ENCODE measurements at regions not wholly inside any gene's neighbourhood (a gene's known extent, or its start where the extent isn't known, plus 50 kb on each side); places are given as distances from the start of the nearest gene placed in this dataset.

GRCh38 chr6:169042061-169042460 lies 211.6 kb downstream of the THBS2 start:
- intact Hi-C loops (cut with DNase I; ENCODE audit: low total_unique reads), result no loop called here
- DNase-seq, result no peak
- WGBS, 5 donors, result 87 to 94% (median 88%) methylated on average over 5 of the region's 5 CpGs

GRCh38 chr6:169041078-169041477 lies 212.6 kb downstream of the THBS2 start:
- 80 to 91% (median 86%) methylated on average over 9 of the region's 9 CpGs for WGBS, 5 donors
- Histone ChIP-seq H3K4me3 (no peak overlapping the region), H3K4me1 (peaks cover 0 to 5% (median 0%) of the 10 kb centered on the region in 4 donors), H3K36me3 (no peaks in the 10 kb centered on the region), H3K9me3 (peaks cover 0 to 15% (median 7%) of the 10 kb centered on the region in 4 donors), H3K27me3 (no peaks in the 10 kb centered on the region), H3K27ac (no peak overlapping the region)
- intact Hi-C loops (cut with DNase I; ENCODE audit: low total_unique reads), result no loop called here
- no peak for DNase-seq
- TF ChIP-seq POLR2A (IDR thresholded peaks at IDR 0.05) (no peak), POLR2AphosphoS5 (IDR thresholded peaks at IDR 0.05) (no peak), CTCF (IDR thresholded peaks at IDR 0.05) (no peak), EP300 (IDR thresholded peaks at IDR 0.05) (no peak)

More at GRCh38 chr6:169042061-169042460, 211.6 kb downstream of the THBS2 start:
- Histone ChIP-seq H3K9me3 (peaks cover 0 to 15% (median 7%) of the 10 kb centered on the region in 4 donors), H3K27me3 (no peaks in the 10 kb centered on the region), H3K4me3 (no peak overlapping the region), H3K36me3 (no peaks in the 10 kb centered on the region), H3K27ac (no peak overlapping the region), H3K4me1 (peaks cover 0 to 5% (median 0%) of the 10 kb centered on the region in 4 donors)
- TF ChIP-seq POLR2A (IDR thresholded peaks at IDR 0.05), result no peak
- no peak for TF ChIP-seq POLR2AphosphoS5 (IDR thresholded peaks at IDR 0.05)
- no peak for TF ChIP-seq EP300 (IDR thresholded peaks at IDR 0.05)
- no peak for TF ChIP-seq CTCF (IDR thresholded peaks at IDR 0.05)

- WGBS, 5 donors, result 33 to 67% (median 47%) methylated on average over 1 of the region's 1 CpG
- H3K4me3 ChIP-seq, result no peak overlapping the region
- H3K27ac ChIP-seq, result no peak overlapping the region
- no peaks in the 10 kb centered on the region for H3K36me3 ChIP-seq
- H3K27me3 ChIP-seq, result no peaks in the 10 kb centered on the region
- H3K9me3 ChIP-seq, result peaks cover 0 to 15% (median 7%) of the 10 kb centered on the region in 4 donors
- H3K4me1 ChIP-seq, result no peaks in the 10 kb centered on the region
- TF ChIP-seq POLR2AphosphoS5 (IDR thresholded peaks at IDR 0.05) (no peak), POLR2A (IDR thresholded peaks at IDR 0.05) (no peak), EP300 (IDR thresholded peaks at IDR 0.05) (no peak), CTCF (IDR thresholded peaks at IDR 0.05) (no peak)
- DNase-seq, result no peak
- intact Hi-C loops (cut with DNase I; ENCODE audit: low total_unique reads), result no loop called here
These were observed 215.0 kb downstream of the THBS2 start for GRCh38 chr6:169038691-169039090.

GRCh38 chr6:169035385-169036240 lies 218.0 kb downstream of the THBS2 start:
- Histone ChIP-seq H3K27me3 (no peaks in the 10 kb centered on the region), H3K4me3 (no peak overlapping the region), H3K9me3 (peaks cover 0 to 15% (median 7%) of the 10 kb centered on the region in 4 donors), H3K36me3 (no peaks in the 10 kb centered on the region), H3K27ac (peak overlapping the region in 1 of 5 donors; percentile 0), H3K4me1 (no peaks in the 10 kb centered on the region)
- intact Hi-C loops (cut with DNase I; ENCODE audit: low total_unique reads), result no loop called here
- no peak for TF ChIP-seq EP300 (IDR thresholded peaks at IDR 0.05)
- no peak for TF ChIP-seq CTCF (IDR thresholded peaks at IDR 0.05)
- no peak for TF ChIP-seq POLR2AphosphoS5 (IDR thresholded peaks at IDR 0.05)
- TF ChIP-seq POLR2A (IDR thresholded peaks at IDR 0.05), result no peak
- DNase-seq, result peak in 1 of 2 donors; percentile 43
- WGBS, 5 donors, result 59 to 73% (median 68%) methylated on average over 8 of the region's 8 CpGs

Data from stomach (tissue), 8 donors.